IMR-90 (cell line): ENCODE measurements at regions not wholly inside any gene's neighbourhood (a gene's known extent, or its start where the extent isn't known, plus 50 kb on each side); places are given as distances from the start of the nearest gene placed in this dataset.

Source experiments
- ATAC-seq: fragments of 200-7000 bp; cut with Tn5 transposase; 2 replicates; pipeline ENCODE4 v1.9.1; 2020; ENCODE audit warnings: low read depth, mild to moderate bottlenecking, moderate library complexity
- BruUV-seq: library from RNA; stranded (reverse); fragments of 400-500 nt; replicated peaks from 2 replicates; lab custom pipeline; 2021; lab: Mats Ljungman, UMichigan
- CTCF ChIA-PET: fragments of 300-600 bp; formaldehyde crosslinking; extraction: SDS; loops from one replicate; lab custom pipeline; 2021; ENCODE audit warnings: antibody characterized with exemption; lab: Yijun Ruan, JAX
- POLR2A ChIA-PET: fragments of 300-600 bp; sonication (Branson Sonifier 250); formaldehyde crosslinking; loops from one replicate; lab custom pipeline; 2022; ENCODE audit warnings: antibody characterized with exemption; ENCODE audit not compliant: unreplicated experiment; lab: Charles Lee
- DNase-seq: peaks from one replicate; pipeline ENCODE4 v3.0.0; 2013
- H2AFZ ChIP-seq: replicated peaks from 2 replicates; pipeline ENCODE3; 2013; ENCODE audit warnings: low read length, mild to moderate bottlenecking; ENCODE audit not compliant: poor library complexity
- H2AK5ac ChIP-seq: 2 replicates; pipeline ENCODE4 v1.6.1; 2013; ENCODE audit warnings: low read depth, low read length, inconsistent platforms
- H2AK9ac ChIP-seq: replicated peaks from 2 replicates; pipeline ENCODE3; 2013; ENCODE audit warnings: mild to moderate bottlenecking, low read depth, low read length, moderate library complexity; ENCODE audit not compliant: poor library complexity
- H2BK120ac ChIP-seq: 2 replicates; pipeline ENCODE4 v1.6.1; 2013; ENCODE audit warnings: low read depth, low read length, inconsistent platforms
- H2BK15ac ChIP-seq: 3 replicates; pipeline ENCODE4 v1.6.1; 2013; ENCODE audit warnings: low read depth, low read length, inconsistent platforms
- H2BK20ac ChIP-seq: 2 replicates; pipeline ENCODE4 v1.6.1; 2013; ENCODE audit warnings: low read depth, mild to moderate bottlenecking, inconsistent platforms, low read length, moderate library complexity
- H2BK5ac ChIP-seq: 2 replicates; pipeline ENCODE4 v1.6.1; 2013; ENCODE audit warnings: mild to moderate bottlenecking, low read depth, low read length, inconsistent platforms; ENCODE audit not compliant: poor library complexity, severe bottlenecking
- H3K14ac ChIP-seq: replicated peaks from 2 replicates; pipeline ENCODE4 v1.6.1; 2013; ENCODE audit warnings: low read depth, low read length, inconsistent platforms
- H3K18ac ChIP-seq: 2 replicates; pipeline ENCODE4 v1.6.1; 2013; ENCODE audit warnings: low read depth, low read length, control low read depth
- H3K23ac ChIP-seq: 2 replicates; pipeline ENCODE4 v1.6.1; 2013; ENCODE audit warnings: low read depth, low read length, inconsistent platforms
- H3K27ac ChIP-seq: 2 replicates; pipeline ENCODE4 v1.5.1; 2013; ENCODE audit warnings: mild to moderate bottlenecking, control low read depth, low read length; ENCODE audit not compliant: insufficient read depth
- H3K27me3 ChIP-seq: 2 replicates; pipeline ENCODE4 v1.6.1; 2013; ENCODE audit warnings: low read length; ENCODE audit not compliant: control insufficient read depth, insufficient read depth
- H3K36me3 ChIP-seq: 2 replicates; pipeline ENCODE4 v1.6.1; 2013; ENCODE audit warnings: low read length, mixed read lengths; ENCODE audit not compliant: control insufficient read depth, insufficient read depth
- H3K4ac ChIP-seq: 2 replicates; pipeline ENCODE4 v1.6.1; 2013; ENCODE audit warnings: low read depth, low read length, inconsistent platforms
- H3K4me1 ChIP-seq: 2 replicates; pipeline ENCODE4 v1.6.1; 2013; ENCODE audit warnings: low read length, mixed read lengths; ENCODE audit not compliant: control insufficient read depth, insufficient read depth
- H3K4me2 ChIP-seq: 2 replicates; pipeline ENCODE4 v1.6.1; 2013; ENCODE audit warnings: low read depth, mild to moderate bottlenecking, control low read depth, low read length, moderate library complexity
- H3K4me3 ChIP-seq: 2 replicates; pipeline ENCODE4 v1.5.1; 2013; ENCODE audit warnings: low read depth, mild to moderate bottlenecking, control low read depth, low read length, moderate library complexity; ENCODE audit not compliant: insufficient read depth
- H3K56ac ChIP-seq: 2 replicates; pipeline ENCODE4 v1.6.1; 2013; ENCODE audit warnings: low read length, inconsistent platforms; ENCODE audit not compliant: insufficient read depth; ENCODE audit errors: extremely low read depth
- H3K79me1 ChIP-seq, 2 experiments: 2 replicates each; pipeline ENCODE4 v1.6.1; 2013; ENCODE audit warnings: low read length in 2 of 2, inconsistent platforms in 1 of 2, low read depth in 1 of 2
- H3K9ac ChIP-seq: 2 replicates; pipeline ENCODE4 v1.6.1; 2013; ENCODE audit warnings: low read depth, low read length, control low read depth
- H3K9me1 ChIP-seq: 2 replicates; pipeline ENCODE4 v1.6.1; 2013; ENCODE audit warnings: low read length, inconsistent platforms; ENCODE audit not compliant: insufficient read depth
- H3K9me3 ChIP-seq: 2 replicates; pipeline ENCODE4 v1.6.1; 2013; ENCODE audit warnings: low read length; ENCODE audit not compliant: control insufficient read depth, insufficient read depth
- H4K20me1 ChIP-seq: 2 replicates; pipeline ENCODE4 v1.6.1; 2013; ENCODE audit warnings: low read length, inconsistent platforms; ENCODE audit not compliant: insufficient read depth
- H4K5ac ChIP-seq: 2 replicates; pipeline ENCODE4 v1.6.1; 2013; ENCODE audit warnings: mild to moderate bottlenecking, low read depth, low read length, control low read depth
- H4K8ac ChIP-seq, 2 experiments: 2 replicates each; pipeline ENCODE4 v1.6.1; 2013; ENCODE audit warnings: low read depth in 2 of 2, low read length in 2 of 2, control low read depth in 1 of 2, inconsistent platforms in 1 of 2
- H4K91ac ChIP-seq: 2 replicates; pipeline ENCODE4 v1.6.1; 2013; ENCODE audit warnings: low read depth, low read length, inconsistent platforms; ENCODE audit not compliant: insufficient read depth
- CEBPB ChIP-seq: IDR thresholded peaks from 2 replicates; pipeline ENCODE4 v1.6.1; 2012; ENCODE audit warnings: low read depth, low read length, improper control_type of control experiment
- CHD1 ChIP-seq: IDR thresholded peaks from 2 replicates; pipeline ENCODE4 v1.6.1; 2012; ENCODE audit warnings: low read depth, low read length, improper control_type of control experiment
- FOS ChIP-seq: fragments of 150-350 bp; IDR thresholded peaks from 2 replicates; pipeline ENCODE4 v1.6.1; 2016; ENCODE audit warnings: low read depth, low read length
- NFE2L2 ChIP-seq: fragments of 150-350 bp; IDR thresholded peaks from 2 replicates; pipeline ENCODE4 v1.6.1; 2016; ENCODE audit warnings: low read depth, mild to moderate bottlenecking, low read length
- RAD21 ChIP-seq: IDR thresholded peaks from 2 replicates; pipeline ENCODE4 v1.6.1; 2012; ENCODE audit warnings: low read length, improper control_type of control experiment
- WGBS, 2 experiments: methylation state at CpG; one replicate each; pipeline versions ENCODE4 v1.1.5 to v1.1.7; 2013; ENCODE audit warnings: missing lambda C conversion rate in 2 of 2; ENCODE audit not compliant: insufficient read length in 1 of 2; ENCODE audit errors: extremely low coverage in 2 of 2; 5-methylcytosine and 5-hydroxymethylcytosine counted together
- dilution Hi-C: fragments of 300-500 bp; cut with HindIII; formaldehyde crosslinking; loops from one replicate; pipeline ENCODE4 v1.14.3; 2018; ENCODE audit warnings: low sequenced_read_pairs; ENCODE audit not compliant: unreplicated experiment
- in situ Hi-C: fragments of 300-500 bp; cut with MboI; formaldehyde crosslinking; loops from 3 replicates; pipeline ENCODE4 v1.14.3; 2019; ENCODE audit warnings: low sequenced_read_pairs, inconsistent platforms, mixed read lengths
- intact Hi-C: fragments of 100-400 bp; cut with micrococcal nuclease; formaldehyde crosslinking; loops from 2 replicates; pipeline ENCODE4 v1.10.0; 2022
- TF ChIP-seq, protein P1 (sequence below): fragments of 150-350 bp; IDR thresholded peaks from 2 replicates; pipeline ENCODE4 v1.6.1; 2016; ENCODE audit warnings: low read depth, mild to moderate bottlenecking, low read length, moderate library complexity, borderline replicate concordance

GRCh38 chr2:153214337-153214736, 264.2 kb downstream of the RPRM start:
- H4K91ac ChIP-seq: no peak overlapping the region
- no peak overlapping the region for H3K14ac ChIP-seq
- no peak overlapping the region for H2AFZ ChIP-seq
- intact Hi-C loops: no loop called here
- peaks cover 4% of the 10 kb centered on the region; the same call in 1 of the 2 replicates for H3K9me3 ChIP-seq
- in situ Hi-C loops: no loop called here
- H3K18ac ChIP-seq: no peak overlapping the region
- no peaks in the 10 kb centered on the region for H3K36me3 ChIP-seq
- H4K8ac ChIP-seq: no peak overlapping the region
- H3K4ac ChIP-seq: no peak overlapping the region
- H3K27ac ChIP-seq: no peak overlapping the region
- no peaks in the 10 kb centered on the region for H3K9me1 ChIP-seq
- H4K5ac ChIP-seq: no peak overlapping the region
- no peaks in the 10 kb centered on the region for H3K27me3 ChIP-seq
- H3K9ac ChIP-seq: no peak overlapping the region
- no peak overlapping the region for H2BK20ac ChIP-seq
- H2AK9ac ChIP-seq: no peak overlapping the region
- dilution Hi-C loops: no loop called here
- no peak overlapping the region for H3K4me3 ChIP-seq
- H3K4me2 ChIP-seq: no peak overlapping the region
- H2BK5ac ChIP-seq: no peak overlapping the region
- H3K56ac ChIP-seq: no peak overlapping the region
- no CpG with 5 or more reads among the region's 1 CpG for WGBS, 2 experiments
- no peak for DNase-seq
- H2AK5ac ChIP-seq: no peak overlapping the region
- no peak overlapping the region for H2BK120ac ChIP-seq
- H3K23ac ChIP-seq: no peak overlapping the region
- TF ChIP-seq, protein P1, sequence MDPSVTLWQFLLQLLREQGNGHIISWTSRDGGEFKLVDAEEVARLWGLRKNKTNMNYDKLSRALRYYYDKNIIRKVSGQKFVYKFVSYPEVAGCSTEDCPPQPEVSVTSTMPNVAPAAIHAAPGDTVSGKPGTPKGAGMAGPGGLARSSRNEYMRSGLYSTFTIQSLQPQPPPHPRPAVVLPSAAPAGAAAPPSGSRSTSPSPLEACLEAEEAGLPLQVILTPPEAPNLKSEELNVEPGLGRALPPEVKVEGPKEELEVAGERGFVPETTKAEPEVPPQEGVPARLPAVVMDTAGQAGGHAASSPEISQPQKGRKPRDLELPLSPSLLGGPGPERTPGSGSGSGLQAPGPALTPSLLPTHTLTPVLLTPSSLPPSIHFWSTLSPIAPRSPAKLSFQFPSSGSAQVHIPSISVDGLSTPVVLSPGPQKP: no peak
- TF ChIP-seq RAD21: no peak
- TF ChIP-seq CHD1: no peak
- TF ChIP-seq FOS: no peak
- TF ChIP-seq CEBPB: no peak
- TF ChIP-seq NFE2L2: no peak
- no peaks in the 10 kb centered on the region for H3K79me1 ChIP-seq
- no peaks in the 10 kb centered on the region for H3K4me1 ChIP-seq
- ChIA-PET CTCF (interaction anchor here (0.5 kb wide), 1 partner anchor 489 kb away, joined by 6 read pairs; no protein-coding TSS in a partner anchor), POLR2A (no interaction called here)
- no peaks in the 10 kb centered on the region for H4K20me1 ChIP-seq
- ATAC-seq: no peak
- BruUV-seq: no TSS peak
- H2BK15ac ChIP-seq: no peak overlapping the region
